ENCODE measurements at regions not wholly inside any gene's neighbourhood (a gene's known extent, or its start where the extent isn't known, plus 50 kb on each side); places are given as distances from the start of the nearest gene placed in this dataset.

DNA sequence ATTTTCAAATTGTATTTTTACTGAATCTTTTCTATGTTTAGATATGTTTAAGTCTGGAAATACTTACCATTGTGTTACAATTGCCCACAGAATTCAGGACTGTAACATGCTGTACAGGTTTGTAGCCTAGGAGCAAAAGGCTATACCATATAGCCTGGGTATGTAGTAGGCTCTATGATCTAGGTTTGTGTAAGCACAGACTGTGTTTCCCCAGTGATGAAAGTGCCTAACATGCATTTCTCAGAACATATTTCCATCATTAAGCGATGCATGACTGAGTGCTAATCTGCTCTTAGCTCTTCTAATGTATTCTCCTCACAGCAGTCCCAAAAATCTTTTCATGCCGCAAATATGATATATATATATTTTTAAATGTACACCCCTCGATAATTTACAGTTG lies 166.7 kb upstream of the PPP2R2B start:
- H2AFZ ChIP-seq (ENCODE audit: low read depth, low read length): no peak overlapping the region
- H3K4me2 ChIP-seq (ENCODE audit: low read length): no peak overlapping the region
- no peak overlapping the region for H3K9ac ChIP-seq (ENCODE audit: low read length)
- TF ChIP-seq CTCF (IDR thresholded peaks at IDR 0.05; ENCODE audit: low read depth, low read length) (no peak), EZH2phosphoT487 (IDR thresholded peaks at IDR 0.05; ENCODE audit: low read depth) (no peak)
- H3K4me1 ChIP-seq (ENCODE audit: low read length): no peaks in the 10 kb centered on the region
- H3K4me3 ChIP-seq (ENCODE audit: low read length): no peak overlapping the region
- H4K20me1 ChIP-seq (ENCODE audit: insufficient read depth, low read length): no peaks in the 10 kb centered on the region
- no peaks in the 10 kb centered on the region for H3K27me3 ChIP-seq (ENCODE audit: low read depth, low read length)
- H3K36me3 ChIP-seq (replicated peaks; ENCODE audit: low read depth, low read length): no peaks in the 10 kb centered on the region
- no peaks in the 10 kb centered on the region for H3K9me3 ChIP-seq (ENCODE audit: insufficient read depth, low read length)
- no peak overlapping the region for H3K27ac ChIP-seq (ENCODE audit: low read length)
- H3K79me2 ChIP-seq (ENCODE audit: low read length): no peaks in the 10 kb centered on the region

GRCh38 chr5:147046281-147046680 lies 167.7 kb upstream of the PPP2R2B start:
- TF ChIP-seq CTCF (IDR thresholded peaks at IDR 0.05; ENCODE audit: low read depth, low read length) (no peak), EZH2phosphoT487 (IDR thresholded peaks at IDR 0.05; ENCODE audit: low read depth) (no peak)

GRCh38 chr5:147046894-147047293 lies 168.3 kb upstream of the PPP2R2B start:
- TF ChIP-seq EZH2phosphoT487 (IDR thresholded peaks at IDR 0.05; ENCODE audit: low read depth) (no peak), CTCF (IDR thresholded peaks at IDR 0.05; ENCODE audit: low read depth, low read length) (no peak)
- Histone ChIP-seq H3K27ac (ENCODE audit: low read length) (no peak overlapping the region), H3K9ac (ENCODE audit: low read length) (no peak overlapping the region), H3K4me3 (ENCODE audit: low read length) (no peak overlapping the region), H3K4me1 (ENCODE audit: low read length) (no peaks in the 10 kb centered on the region), H2AFZ (ENCODE audit: low read depth, low read length) (no peak overlapping the region), H3K27me3 (ENCODE audit: low read depth, low read length) (no peaks in the 10 kb centered on the region), H4K20me1 (ENCODE audit: insufficient read depth, low read length) (no peaks in the 10 kb centered on the region), H3K79me2 (ENCODE audit: low read length) (no peaks in the 10 kb centered on the region), H3K36me3 (replicated peaks; ENCODE audit: low read depth, low read length) (no peaks in the 10 kb centered on the region), H3K9me3 (ENCODE audit: insufficient read depth, low read length) (no peaks in the 10 kb centered on the region), H3K4me2 (ENCODE audit: low read length) (no peak overlapping the region)

More at GRCh38 chr5:147046281-147046680, 167.7 kb upstream of the PPP2R2B start:
- Histone ChIP-seq H3K79me2 (ENCODE audit: low read length) (no peaks in the 10 kb centered on the region), H3K9me3 (ENCODE audit: insufficient read depth, low read length) (no peaks in the 10 kb centered on the region), H3K36me3 (replicated peaks; ENCODE audit: low read depth, low read length) (no peaks in the 10 kb centered on the region), H3K4me1 (ENCODE audit: low read length) (no peaks in the 10 kb centered on the region), H3K27me3 (ENCODE audit: low read depth, low read length) (no peaks in the 10 kb centered on the region), H3K4me2 (ENCODE audit: low read length) (no peak overlapping the region), H3K9ac (ENCODE audit: low read length) (no peak overlapping the region), H4K20me1 (ENCODE audit: insufficient read depth, low read length) (no peaks in the 10 kb centered on the region), H3K4me3 (ENCODE audit: low read length) (no peak overlapping the region), H3K27ac (ENCODE audit: low read length) (no peak overlapping the region), H2AFZ (ENCODE audit: low read depth, low read length) (no peak overlapping the region)

GRCh38 chr5:147049764-147050163 lies 171.2 kb upstream of the PPP2R2B start:
- Histone ChIP-seq H3K27ac (ENCODE audit: low read length) (no peak overlapping the region), H3K4me2 (ENCODE audit: low read length) (no peak overlapping the region), H3K36me3 (replicated peaks; ENCODE audit: low read depth, low read length) (no peaks in the 10 kb centered on the region), H2AFZ (ENCODE audit: low read depth, low read length) (no peak overlapping the region), H3K9me3 (ENCODE audit: insufficient read depth, low read length) (no peaks in the 10 kb centered on the region), H3K9ac (ENCODE audit: low read length) (no peak overlapping the region), H3K79me2 (ENCODE audit: low read length) (no peaks in the 10 kb centered on the region), H3K4me3 (ENCODE audit: low read length) (no peak overlapping the region), H3K27me3 (ENCODE audit: low read depth, low read length) (no peaks in the 10 kb centered on the region), H4K20me1 (ENCODE audit: insufficient read depth, low read length) (no peaks in the 10 kb centered on the region), H3K4me1 (ENCODE audit: low read length) (no peaks in the 10 kb centered on the region)
- TF ChIP-seq CTCF (IDR thresholded peaks at IDR 0.05; ENCODE audit: low read depth, low read length) (no peak), EZH2phosphoT487 (IDR thresholded peaks at IDR 0.05; ENCODE audit: low read depth) (no peak)
